ENCODE measurements at regions not wholly inside any gene's neighbourhood (a gene's known extent, or its start where the extent isn't known, plus 50 kb on each side); places are given as distances from the start of the nearest gene placed in this dataset.

GRCh38 chr1:221478050-221478949, 263.6 kb downstream of the DUSP10 start:
- peak; percentile 83 for DNase-seq (ENCODE audit: low read depth)
- TF ChIP-seq CTCF (IDR thresholded peaks at IDR 0.05; ENCODE audit: insufficient read depth, low read depth, low read length): peak; percentile 86

GRCh38 chr1:221487781-221488524, 253.9 kb downstream of the DUSP10 start:
- DNase-seq (ENCODE audit: low read depth): peak; percentile 63
- no peak overlapping the region for H3K4me3 ChIP-seq (ENCODE audit: low read depth, low read length)
- TF ChIP-seq CTCF (IDR thresholded peaks at IDR 0.05; ENCODE audit: insufficient read depth, low read depth, low read length): no peak

More at GRCh38 chr1:221478050-221478949, 263.6 kb downstream of the DUSP10 start:
- no peak overlapping the region for H3K4me3 ChIP-seq (ENCODE audit: low read depth, low read length)

GRCh38 chr1:221488550-221488949, 253.3 kb downstream of the DUSP10 start:
- no peak overlapping the region for H3K4me3 ChIP-seq (ENCODE audit: low read depth, low read length)
- DNase-seq (ENCODE audit: low read depth): no peak
- TF ChIP-seq CTCF (IDR thresholded peaks at IDR 0.05; ENCODE audit: insufficient read depth, low read depth, low read length): no peak

- TF ChIP-seq CTCF (IDR thresholded peaks at IDR 0.05; ENCODE audit: insufficient read depth, low read depth, low read length): no peak
- H3K4me3 ChIP-seq (ENCODE audit: low read depth, low read length): no peak overlapping the region
- DNase-seq (ENCODE audit: low read depth): peak; percentile 35
Observed at GRCh38 chr1:221494670-221495069, 247.2 kb downstream of the DUSP10 start.

- no peak overlapping the region for H3K4me3 ChIP-seq (ENCODE audit: low read depth, low read length)
- DNase-seq (ENCODE audit: low read depth): no peak
- TF ChIP-seq CTCF (IDR thresholded peaks at IDR 0.05; ENCODE audit: insufficient read depth, low read depth, low read length): no peak
Observed at GRCh38 chr1:221497046-221497445, 244.8 kb downstream of the DUSP10 start.

GRCh38 chr1:221503268-221503667, 238.6 kb downstream of the DUSP10 start:
- no peak for TF ChIP-seq CTCF (IDR thresholded peaks at IDR 0.05; ENCODE audit: insufficient read depth, low read depth, low read length)
- DNase-seq (ENCODE audit: low read depth): no peak
- H3K4me3 ChIP-seq (ENCODE audit: low read depth, low read length): no peak overlapping the region
